HuH-7 (cell line): ENCODE measurements at regions not wholly inside any gene's neighbourhood (a gene's known extent, or its start where the extent isn't known, plus 50 kb on each side); places are given as distances from the start of the nearest gene placed in this dataset.

Source experiments
- DNase-seq: peaks from one replicate; pipeline ENCODE4 v3.0.0; 2011; ENCODE audit warnings: low spot score

DNA sequence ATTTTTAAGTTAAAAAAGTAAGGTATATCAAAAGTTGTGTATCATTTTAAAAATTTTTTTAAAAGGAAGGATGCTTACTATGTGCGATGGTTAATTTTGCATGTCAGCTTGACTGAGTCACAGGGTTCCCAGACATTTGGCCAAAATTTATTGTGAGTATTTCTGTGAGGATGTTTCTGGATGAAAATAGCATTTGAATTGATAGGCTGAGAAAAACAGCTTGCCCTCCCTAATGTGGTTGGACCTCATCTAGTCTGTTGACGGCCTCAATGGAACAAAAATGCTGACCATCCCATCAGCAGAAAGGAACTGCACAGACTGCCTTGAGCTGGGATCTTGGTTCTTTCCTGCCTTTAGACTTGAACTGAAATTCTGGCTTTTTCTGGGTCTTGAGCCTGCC is 724.5 kb downstream of the NCAM2 start:
- no peak for DNase-seq

DNA sequence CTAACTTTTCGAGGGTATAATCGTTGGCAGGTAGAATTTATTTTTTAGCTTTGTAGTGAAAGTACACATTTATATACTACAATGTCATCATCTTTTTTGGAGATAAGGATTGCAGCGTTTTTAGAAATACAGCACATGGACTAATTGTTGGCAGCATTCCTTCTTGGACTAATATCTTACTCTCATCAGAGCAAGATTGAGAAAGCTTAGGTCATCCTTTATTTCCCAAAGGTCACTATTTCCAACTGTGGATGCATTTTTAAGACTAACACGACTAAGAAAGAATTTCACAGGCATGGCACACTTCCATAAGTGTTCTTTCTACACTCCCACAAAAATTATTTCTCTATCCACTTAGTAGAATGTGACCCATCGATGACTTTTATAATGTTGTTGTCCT is 732.3 kb downstream of the NCAM2 start:
- no peak for DNase-seq

GRCh38 chr21:21731626-21732025 is 733.4 kb downstream of the NCAM2 start:
- DNase-seq: no peak

GRCh38 chr21:21734088-21734487 is 735.9 kb downstream of the NCAM2 start:
- DNase-seq: no peak

DNA sequence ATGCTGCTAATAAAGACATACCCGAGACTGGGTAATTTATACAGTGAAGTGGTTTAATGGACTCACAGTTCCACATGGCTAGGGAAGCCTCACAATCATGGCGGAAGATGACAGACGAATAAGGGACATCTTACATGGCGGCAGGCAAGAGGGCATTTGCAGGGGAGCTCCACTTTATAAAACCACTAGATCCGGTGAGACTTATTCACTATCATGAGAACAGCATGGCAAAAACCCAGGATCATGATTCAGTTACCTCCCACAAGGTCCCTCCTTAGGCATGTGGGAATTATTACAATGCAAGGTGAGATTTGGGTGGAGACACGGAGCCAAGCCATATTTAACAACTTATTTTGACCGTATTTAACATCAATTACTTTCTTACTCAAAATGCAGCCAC is 739.0 kb downstream of the NCAM2 start:
- DNase-seq: no peak

DNA sequence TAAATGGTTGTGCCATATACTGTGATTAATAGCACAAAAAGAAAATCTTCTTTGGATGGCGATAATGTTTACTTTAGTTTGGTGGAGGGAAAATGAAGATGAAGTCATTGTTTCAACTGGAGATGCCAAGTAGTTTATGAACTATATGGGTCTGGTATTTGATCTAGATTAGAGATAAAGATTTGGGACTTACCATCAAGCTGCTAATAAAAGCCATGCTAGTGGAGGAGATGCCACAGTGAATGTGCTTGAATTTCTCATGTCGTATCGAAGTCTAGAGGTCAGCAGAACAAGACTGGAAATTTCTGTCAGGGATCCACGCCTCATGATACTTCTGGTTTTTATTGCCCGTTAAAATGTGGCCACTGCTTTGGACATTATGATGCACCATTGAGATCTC is 742.0 kb downstream of the NCAM2 start:
- no peak for DNase-seq

DNA sequence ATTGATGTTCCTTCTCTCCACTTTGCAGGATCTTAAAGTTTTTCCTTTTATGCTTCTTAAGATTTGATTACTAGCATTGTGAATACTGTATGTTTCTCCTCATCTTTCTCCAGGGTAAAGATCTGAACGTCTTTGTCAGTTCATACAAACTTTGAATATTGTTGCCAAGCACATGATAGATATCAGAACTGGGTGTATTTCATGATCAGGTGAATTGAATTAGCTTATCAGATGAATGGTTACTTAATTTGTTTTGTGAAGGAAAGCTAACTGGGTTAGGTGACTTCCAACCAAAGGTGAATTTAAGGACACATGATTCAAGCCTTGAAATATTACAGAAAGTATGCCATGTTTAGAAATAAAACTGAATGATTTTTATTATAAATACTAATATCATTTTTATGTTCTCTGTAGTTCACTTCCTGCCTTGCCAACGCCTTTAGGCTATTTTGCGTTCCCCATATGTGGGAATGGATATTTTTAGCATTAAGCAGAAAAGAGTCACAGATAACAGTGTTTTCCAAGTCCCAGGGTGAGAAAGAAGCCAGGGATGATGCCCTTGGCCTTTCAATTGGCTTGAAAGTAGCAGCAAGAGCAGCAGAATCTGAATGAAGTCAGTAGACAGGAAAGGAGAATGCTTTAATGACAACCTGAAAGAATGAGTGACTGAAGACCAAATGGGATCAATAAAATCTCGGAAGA is 752.1 kb downstream of the NCAM2 start:
- no peak for DNase-seq

DNA sequence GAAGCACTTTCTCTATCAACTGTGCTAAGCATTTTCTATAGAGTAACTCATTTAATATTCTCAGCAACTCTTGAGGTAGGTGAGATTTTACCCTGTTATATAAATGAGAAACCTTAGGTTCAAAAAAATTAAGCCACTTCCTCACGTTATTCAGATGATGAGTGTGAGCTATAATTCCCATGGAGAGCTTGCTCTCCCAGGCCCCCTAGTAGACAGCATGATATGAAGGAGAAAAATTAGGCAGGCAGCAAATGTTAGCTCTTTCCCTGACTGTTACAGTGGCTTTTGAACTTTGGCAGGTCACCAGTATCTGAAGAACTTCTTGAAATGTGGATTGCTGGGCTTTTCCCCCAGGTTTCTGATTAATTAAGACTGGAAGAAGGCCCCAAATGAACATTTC is 753.1 kb downstream of the NCAM2 start:
- no peak for DNase-seq

GRCh38 chr21:21762855-21763254 is 764.6 kb downstream of the NCAM2 start:
- DNase-seq: no peak

DNA sequence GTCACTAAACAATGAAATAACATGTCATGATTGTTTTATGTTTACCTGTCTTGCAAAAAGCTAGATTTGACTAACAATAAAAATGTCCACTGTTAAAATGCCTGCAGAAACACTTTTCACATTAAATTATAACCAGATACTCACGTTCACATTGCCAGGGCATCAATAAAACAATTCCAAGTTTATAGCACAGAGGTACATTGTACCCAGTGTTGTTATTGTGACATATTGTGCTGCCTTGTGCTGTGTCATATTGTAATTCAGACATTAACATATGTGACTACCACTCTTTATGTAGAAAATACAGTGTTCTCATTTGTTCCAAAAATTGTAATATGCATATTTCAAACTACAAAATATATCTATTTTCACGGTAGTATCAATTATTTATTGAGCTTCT is 766.1 kb downstream of the NCAM2 start:
- no peak for DNase-seq

DNA sequence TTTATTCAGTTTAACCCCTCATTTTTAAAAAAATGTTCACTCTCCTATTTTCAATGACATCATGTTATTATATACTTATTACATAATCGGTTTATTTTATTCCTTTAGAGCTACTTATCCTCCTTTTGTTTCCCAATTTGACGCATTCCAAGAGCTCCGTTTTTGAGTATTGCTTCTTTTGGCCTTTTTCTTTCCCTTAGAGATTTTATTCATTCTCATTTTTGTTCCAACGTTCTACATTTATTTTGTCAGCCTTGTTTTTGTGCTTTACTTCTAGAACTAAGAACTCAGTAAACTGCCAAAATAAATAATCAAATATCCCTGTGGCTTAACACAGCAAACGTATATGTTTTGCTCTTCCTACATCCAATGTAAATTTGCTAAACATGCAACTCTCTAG is 769.1 kb downstream of the NCAM2 start:
- DNase-seq: no peak

DNA sequence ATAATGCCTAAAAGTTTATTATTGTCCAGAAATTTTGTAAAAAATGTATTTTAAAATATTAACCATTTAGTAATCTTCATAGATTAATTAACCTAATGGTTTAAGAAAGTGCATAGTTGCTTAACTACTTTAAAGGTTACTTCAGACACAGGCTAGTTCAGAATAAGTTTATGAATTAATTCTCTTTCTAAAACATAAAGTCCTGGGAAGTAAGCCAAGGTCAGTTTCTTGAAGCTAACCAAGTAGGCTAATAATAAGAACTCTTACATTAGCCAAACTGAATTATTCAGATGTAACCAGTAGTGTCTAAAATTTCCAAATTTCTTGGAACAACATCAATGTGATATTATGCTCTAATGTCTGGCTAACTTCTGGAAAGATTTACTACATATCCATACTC is 790.4 kb downstream of the NCAM2 start:
- DNase-seq: no peak

DNA sequence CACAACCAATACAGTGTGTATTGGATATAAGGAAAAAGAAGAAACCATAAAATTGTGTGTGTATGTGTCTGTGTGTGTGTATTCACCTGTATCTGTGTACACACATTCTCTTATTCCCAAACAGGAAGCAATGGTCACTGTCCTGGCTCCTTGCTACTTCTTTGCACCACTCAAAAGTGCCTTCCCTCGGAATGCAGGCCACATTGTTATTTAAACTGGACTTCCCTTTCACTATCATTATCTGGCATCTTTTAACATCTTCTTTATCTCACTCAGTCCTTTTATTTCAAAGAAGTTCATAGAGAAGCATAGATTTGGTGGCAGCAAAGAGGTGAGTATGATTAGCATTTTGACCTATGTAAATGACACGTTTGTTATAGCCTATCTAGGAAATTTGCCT is 803.7 kb downstream of the NCAM2 start:
- no peak for DNase-seq

DNA sequence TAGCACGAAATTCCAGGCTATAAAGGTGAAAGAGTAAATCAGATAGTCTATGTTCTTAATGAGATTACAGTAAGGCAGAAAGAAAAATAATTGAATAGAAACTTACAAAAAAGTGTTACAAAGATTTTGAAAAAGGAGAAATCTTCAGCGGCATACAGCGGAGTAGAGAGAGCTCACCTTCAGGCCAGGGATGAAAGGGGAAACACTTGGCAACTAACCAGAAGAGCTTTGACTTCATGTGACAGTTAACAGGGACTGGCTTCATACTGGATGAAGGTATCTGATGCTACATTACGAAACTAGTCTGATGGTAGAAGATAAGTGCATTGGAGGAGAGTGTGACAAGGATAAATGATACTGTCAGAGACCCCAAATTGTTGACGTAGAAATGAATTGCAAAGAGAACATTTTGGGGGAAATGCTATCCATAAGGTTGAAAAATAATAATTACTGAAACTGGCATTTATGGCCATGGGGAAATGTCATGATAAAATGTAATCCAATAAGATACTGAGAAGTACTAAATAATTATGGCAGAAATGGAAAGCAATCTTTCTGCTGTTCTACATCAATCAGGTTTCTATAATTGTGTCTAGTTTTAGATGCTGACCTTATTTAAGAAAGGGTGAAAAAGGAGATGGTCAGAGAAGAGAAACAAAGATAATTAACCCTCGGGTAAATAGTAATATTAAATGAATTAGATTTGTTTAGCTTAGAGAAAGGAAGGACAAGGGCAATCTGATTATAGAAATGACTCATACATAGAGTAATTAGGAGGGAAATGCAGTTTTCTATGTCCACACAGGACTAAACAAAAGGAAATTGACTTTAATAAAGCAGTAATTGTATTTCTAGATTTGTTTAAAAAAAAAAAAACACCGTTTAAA is 808.7 kb downstream of the NCAM2 start:
- DNase-seq: no peak

DNA sequence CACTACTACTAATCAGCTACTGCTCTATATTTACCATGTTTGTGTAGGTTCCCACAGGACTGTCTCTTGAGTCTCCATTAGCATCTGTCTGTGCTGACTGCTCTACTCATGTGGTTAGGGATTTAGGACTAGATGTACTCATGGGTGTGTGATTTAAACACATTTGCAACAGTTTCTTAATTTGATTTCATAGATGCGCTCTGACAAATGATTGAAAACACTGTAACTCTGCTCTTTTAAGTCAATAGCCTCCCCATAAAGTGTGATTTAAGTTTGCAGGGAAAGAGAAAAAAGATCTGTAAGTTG is 809.3 kb downstream of the NCAM2 start:
- DNase-seq: no peak

DNA sequence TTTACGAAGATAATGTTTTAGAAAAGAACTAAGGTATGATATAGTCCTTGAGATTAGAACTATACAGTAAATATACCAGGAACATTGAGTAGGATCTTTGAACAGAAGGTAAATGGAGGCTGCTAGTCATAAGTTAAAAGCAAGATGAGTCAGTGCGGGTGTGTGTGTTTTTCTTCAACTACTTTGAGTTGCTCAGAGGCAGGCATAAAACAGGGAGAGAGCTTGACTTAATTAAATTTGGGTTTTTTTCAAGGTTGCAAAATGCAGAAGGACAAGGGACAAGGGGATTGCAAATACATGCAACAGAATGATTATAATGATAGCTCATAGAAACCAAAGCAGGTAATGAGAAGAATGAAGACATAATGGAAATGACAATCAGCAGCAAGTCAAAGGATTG is 815.1 kb downstream of the NCAM2 start:
- no peak for DNase-seq

DNA sequence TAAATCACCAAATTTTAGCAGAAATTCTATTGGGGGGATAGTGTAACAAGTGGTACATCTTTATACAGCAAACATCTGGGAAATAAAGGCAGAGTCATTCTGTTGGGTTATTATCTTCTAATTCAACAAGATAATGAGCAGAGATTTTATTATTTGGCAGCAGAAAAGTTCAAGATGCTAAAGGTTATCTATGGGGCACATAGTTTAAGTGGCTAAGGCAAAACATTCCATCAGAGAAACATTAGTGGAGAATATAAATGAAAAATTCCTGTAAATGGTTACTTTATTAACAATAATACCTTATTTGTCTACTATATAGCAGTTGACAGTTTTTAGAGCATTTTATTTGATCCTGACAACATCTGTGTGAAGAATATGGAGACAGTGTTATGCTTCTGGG is 815.7 kb downstream of the NCAM2 start:
- DNase-seq: no peak

DNA sequence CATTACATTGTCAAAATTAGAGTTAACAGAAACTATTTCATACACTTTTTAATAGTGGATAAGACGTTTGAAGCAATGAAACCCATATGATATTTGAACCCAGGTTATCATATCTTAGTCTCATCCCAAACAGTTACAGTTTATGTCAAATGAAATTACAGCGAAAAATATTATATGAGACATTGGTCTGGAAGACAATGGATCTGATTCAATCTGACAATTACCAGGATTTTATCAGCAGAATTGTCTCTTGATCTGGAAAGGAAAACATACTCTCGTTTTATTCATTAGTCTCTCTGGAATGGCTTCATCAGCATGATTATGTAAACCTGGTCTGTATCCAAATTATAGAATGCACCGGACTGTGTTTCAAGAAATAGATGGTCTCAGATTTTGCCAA is 818.6 kb downstream of the NCAM2 start:
- no peak for DNase-seq

- no peak for DNase-seq
These were observed 820.7 kb downstream of the NCAM2 start for GRCh38 chr21:21818898-21819297.

DNA sequence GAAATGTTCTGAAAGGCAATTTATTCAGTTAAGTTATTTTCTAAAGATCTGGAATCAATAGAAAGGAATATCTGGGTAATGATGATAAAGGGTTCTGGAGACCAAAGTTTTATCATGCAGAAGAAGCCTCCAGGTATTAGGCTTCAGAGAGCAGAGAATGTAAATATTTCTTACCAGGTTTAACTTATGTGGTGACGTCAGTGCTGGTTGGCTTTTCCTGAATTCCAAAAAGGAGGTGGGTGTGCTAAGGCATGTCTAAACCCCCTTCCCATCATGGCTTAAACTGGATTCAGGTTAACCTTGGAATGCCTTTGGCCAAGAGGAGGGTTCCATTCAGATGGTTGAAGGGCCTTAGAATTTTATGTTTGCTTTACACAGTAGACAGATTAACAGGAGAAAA is 829.9 kb downstream of the NCAM2 start:
- no peak for DNase-seq

GRCh38 chr21:21831036-21831435 is 832.8 kb downstream of the NCAM2 start:
- DNase-seq: peak; percentile 1

DNA sequence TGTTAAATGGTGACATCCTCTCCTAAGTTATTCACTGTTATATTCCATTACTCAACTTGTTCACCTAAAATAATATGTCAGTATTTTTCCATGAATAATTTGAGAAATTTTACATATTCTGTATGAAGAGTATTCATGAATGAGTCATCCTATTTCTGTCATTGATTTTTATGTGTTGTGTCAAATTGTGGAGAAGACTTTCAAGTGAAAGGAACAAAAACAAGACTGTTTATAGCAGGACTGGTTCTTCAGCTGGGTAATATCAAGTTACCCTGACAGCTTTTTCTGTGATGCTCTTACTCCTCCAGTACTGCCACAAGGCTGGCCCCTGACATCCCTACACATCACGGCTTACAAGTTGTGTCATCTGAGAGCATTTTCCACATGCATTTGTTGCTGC is 847.7 kb downstream of the NCAM2 start:
- no peak for DNase-seq

- no peak for DNase-seq
These were observed 853.0 kb downstream of the NCAM2 start for GRCh38 chr21:21851205-21851604.

DNA sequence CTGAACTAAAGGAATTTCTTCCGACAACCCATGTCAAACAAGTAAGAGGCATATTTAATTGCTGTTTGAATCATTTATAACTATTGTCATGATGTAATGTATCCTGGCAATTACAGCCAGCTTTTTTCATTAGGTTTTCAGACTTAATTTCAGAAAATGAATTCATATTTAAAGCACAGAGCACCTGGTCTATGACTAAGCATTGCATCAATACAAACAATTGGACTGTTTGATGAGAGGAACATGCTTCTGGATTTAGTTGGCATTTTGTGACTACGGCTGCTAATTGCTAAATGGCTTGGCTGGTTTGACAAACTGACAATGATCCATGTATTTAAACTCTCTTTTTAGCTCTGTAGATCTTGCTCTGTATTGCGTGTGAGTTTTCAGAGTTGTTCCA is 853.4 kb downstream of the NCAM2 start:
- no peak for DNase-seq
